ENCODE measurements at regions not wholly inside any gene's neighbourhood (a gene's known extent, or its start where the extent isn't known, plus 50 kb on each side); places are given as distances from the start of the nearest gene placed in this dataset.

DNA sequence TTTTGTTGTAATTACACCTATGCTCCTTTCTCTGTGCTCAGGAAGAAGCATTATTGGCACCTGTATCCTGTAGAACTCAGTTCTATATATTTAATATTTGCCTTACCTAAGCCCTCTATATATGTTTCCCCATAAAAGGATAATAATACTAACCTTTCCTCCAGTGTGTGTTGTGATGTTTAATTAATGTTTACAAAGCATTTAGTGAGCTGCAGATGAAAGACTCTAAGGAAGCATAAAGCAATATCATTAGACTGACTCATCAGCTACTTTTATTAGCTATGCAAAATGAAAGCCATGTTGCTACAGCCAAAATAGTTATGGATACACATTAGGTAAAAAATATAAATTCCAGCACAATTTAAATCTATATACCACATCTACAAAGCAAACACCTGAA, 93.6 kb upstream of the PTPN13 start:
- Histone ChIP-seq H3K27me3 (ENCODE audit: control insufficient read depth, insufficient read depth, low read length) (no peaks in the 10 kb centered on the region), H3K9me3 (ENCODE audit: control insufficient read depth, low read length) (no peaks in the 10 kb centered on the region), H3K4me1 (no peaks in the 10 kb centered on the region), H3K4me3 (ENCODE audit: low read depth, low read length) (no peak overlapping the region), H3K79me2 (no peaks in the 10 kb centered on the region), H3K27ac (no peak overlapping the region), H3K4me2 (ENCODE audit: low read length) (no peak overlapping the region), H2AFZ (no peak overlapping the region), H3K9ac (no peak overlapping the region), H3K36me3 (ENCODE audit: control insufficient read depth, insufficient read depth, low read length) (no peaks in the 10 kb centered on the region)
- TF ChIP-seq, protein P1, sequence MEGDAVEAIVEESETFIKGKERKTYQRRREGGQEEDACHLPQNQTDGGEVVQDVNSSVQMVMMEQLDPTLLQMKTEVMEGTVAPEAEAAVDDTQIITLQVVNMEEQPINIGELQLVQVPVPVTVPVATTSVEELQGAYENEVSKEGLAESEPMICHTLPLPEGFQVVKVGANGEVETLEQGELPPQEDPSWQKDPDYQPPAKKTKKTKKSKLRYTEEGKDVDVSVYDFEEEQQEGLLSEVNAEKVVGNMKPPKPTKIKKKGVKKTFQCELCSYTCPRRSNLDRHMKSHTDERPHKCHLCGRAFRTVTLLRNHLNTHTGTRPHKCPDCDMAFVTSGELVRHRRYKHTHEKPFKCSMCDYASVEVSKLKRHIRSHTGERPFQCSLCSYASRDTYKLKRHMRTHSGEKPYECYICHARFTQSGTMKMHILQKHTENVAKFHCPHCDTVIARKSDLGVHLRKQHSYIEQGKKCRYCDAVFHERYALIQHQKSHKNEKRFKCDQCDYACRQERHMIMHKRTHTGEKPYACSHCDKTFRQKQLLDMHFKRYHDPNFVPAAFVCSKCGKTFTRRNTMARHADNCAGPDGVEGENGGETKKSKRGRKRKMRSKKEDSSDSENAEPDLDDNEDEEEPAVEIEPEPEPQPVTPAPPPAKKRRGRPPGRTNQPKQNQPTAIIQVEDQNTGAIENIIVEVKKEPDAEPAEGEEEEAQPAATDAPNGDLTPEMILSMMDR (IDR thresholded peaks at IDR 0.05): no peak

DNA sequence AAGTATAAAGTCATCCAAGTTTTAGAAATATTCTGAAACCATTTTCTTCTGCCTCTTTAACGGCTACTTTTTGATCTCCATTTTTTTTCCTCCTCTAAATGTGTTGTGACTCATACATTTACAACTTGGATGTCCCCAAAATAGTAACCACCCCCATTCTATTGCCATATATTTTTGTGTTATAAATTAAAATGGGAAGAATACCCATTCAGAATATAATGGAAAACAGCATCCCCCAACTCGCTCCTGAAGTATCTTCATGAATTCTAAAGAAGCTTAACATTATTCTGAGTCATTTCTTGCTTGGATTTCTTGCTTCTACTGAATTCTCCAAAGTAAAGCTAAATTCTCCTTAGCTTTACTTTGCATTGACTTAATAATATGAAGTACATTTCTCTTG, 92.0 kb upstream of the PTPN13 start:
- Histone ChIP-seq H3K9me3 (ENCODE audit: control insufficient read depth, low read length) (no peaks in the 10 kb centered on the region), H3K36me3 (ENCODE audit: control insufficient read depth, insufficient read depth, low read length) (no peaks in the 10 kb centered on the region), H3K9ac (no peak overlapping the region), H3K4me1 (no peaks in the 10 kb centered on the region), H2AFZ (no peak overlapping the region), H3K27me3 (ENCODE audit: control insufficient read depth, insufficient read depth, low read length) (no peaks in the 10 kb centered on the region), H3K4me2 (ENCODE audit: low read length) (no peak overlapping the region), H3K27ac (no peak overlapping the region), H3K79me2 (no peaks in the 10 kb centered on the region), H3K4me3 (ENCODE audit: low read depth, low read length) (no peak overlapping the region)
- TF ChIP-seq, protein P1 (IDR thresholded peaks at IDR 0.05): no peak

DNA sequence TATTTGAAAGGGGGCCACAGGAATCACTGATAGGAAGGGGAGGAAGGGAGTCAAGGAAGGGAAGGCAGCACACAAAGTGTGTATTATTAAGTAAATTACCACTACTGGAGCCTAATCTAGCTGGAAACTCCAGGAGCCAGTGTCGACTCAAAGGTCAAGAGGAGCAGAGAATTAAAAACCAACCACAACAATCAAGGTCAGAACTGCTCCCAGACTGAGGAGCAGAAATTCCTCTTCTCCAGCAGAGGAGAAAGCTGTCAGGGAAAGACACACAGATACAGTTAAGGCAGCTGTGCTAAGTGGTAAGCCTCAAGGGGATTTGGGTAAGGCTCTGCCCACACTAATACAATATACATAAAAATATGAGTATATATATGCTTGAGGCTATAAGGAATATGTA, 87.5 kb upstream of the PTPN13 start:
- Histone ChIP-seq H3K27ac (no peak overlapping the region), H2AFZ (no peak overlapping the region), H3K36me3 (ENCODE audit: control insufficient read depth, insufficient read depth, low read length) (no peaks in the 10 kb centered on the region), H3K79me2 (no peaks in the 10 kb centered on the region), H3K4me2 (ENCODE audit: low read length) (no peak overlapping the region), H3K9me3 (ENCODE audit: control insufficient read depth, low read length) (no peaks in the 10 kb centered on the region), H3K9ac (no peak overlapping the region), H3K4me1 (no peaks in the 10 kb centered on the region), H3K4me3 (ENCODE audit: low read depth, low read length) (no peak overlapping the region), H3K27me3 (ENCODE audit: control insufficient read depth, insufficient read depth, low read length) (no peaks in the 10 kb centered on the region)
- TF ChIP-seq, protein P1 (IDR thresholded peaks at IDR 0.05): no peak

DNA sequence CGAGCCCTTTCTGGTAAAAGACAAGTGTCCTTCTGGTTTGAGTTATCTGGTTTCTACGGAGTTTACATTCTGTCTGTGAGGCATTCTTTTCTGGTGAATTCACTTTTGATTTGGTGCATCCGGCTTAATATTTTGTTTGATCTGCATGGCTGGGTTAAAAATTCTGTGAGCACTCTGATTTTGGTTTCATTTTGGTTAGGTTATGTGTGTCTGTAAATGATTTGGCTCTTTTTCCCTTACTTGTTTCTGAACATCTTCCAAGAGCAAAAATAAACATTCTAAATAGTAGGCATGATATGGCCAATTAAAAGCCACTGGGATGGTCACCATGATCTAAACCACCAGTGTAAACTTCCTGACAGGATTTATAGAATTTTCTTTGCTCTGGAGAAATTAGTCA, 85.7 kb upstream of the PTPN13 start:
- Histone ChIP-seq H3K79me2 (no peaks in the 10 kb centered on the region), H2AFZ (no peak overlapping the region), H3K36me3 (ENCODE audit: control insufficient read depth, insufficient read depth, low read length) (no peaks in the 10 kb centered on the region), H3K9ac (no peak overlapping the region), H3K4me2 (ENCODE audit: low read length) (peak overlapping the region; percentile 4), H3K4me1 (no peaks in the 10 kb centered on the region), H3K4me3 (ENCODE audit: low read depth, low read length) (no peak overlapping the region), H3K27me3 (ENCODE audit: control insufficient read depth, insufficient read depth, low read length) (no peaks in the 10 kb centered on the region), H3K27ac (no peak overlapping the region), H3K9me3 (ENCODE audit: control insufficient read depth, low read length) (no peaks in the 10 kb centered on the region)
- TF ChIP-seq, protein P1 (IDR thresholded peaks at IDR 0.05): no peak

DNA sequence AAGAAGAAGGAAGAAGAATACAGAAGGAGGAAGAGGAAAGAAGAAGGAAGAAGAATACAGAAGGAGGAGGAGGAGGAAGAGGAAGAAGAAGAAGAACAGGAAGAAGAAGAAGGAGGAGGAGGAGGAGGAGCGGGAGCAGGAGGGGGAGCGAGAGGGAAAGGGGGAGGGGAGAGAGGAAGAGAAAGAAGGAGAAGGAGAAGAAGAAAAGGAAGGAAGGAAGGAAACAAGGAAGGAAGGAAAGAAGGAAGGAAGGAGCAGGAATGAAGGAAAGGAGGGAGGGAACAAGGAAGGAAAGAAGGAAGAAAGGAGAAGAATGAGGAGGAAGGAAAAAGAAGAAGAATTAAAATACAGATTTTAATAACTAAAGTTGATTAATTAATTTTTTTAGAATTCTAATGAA, 82.5 kb upstream of the PTPN13 start:
- Histone ChIP-seq H3K4me3 (ENCODE audit: low read depth, low read length) (no peak overlapping the region), H3K27ac (no peak overlapping the region), H3K9ac (no peak overlapping the region), H3K27me3 (ENCODE audit: control insufficient read depth, insufficient read depth, low read length) (no peaks in the 10 kb centered on the region), H3K79me2 (no peaks in the 10 kb centered on the region), H2AFZ (no peak overlapping the region), H3K4me1 (no peaks in the 10 kb centered on the region), H3K4me2 (ENCODE audit: low read length) (no peak overlapping the region), H3K36me3 (ENCODE audit: control insufficient read depth, insufficient read depth, low read length) (peaks cover 3% of the 10 kb centered on the region), H3K9me3 (ENCODE audit: control insufficient read depth, low read length) (no peaks in the 10 kb centered on the region)
- TF ChIP-seq, protein P1 (IDR thresholded peaks at IDR 0.05): no peak

Data from parathyroid adenoma (tissue), 2 donors.